ENCODE measurements at regions not wholly inside any gene's neighbourhood (a gene's known extent, or its start where the extent isn't known, plus 50 kb on each side); places are given as distances from the start of the nearest gene placed in this dataset.

DNA sequence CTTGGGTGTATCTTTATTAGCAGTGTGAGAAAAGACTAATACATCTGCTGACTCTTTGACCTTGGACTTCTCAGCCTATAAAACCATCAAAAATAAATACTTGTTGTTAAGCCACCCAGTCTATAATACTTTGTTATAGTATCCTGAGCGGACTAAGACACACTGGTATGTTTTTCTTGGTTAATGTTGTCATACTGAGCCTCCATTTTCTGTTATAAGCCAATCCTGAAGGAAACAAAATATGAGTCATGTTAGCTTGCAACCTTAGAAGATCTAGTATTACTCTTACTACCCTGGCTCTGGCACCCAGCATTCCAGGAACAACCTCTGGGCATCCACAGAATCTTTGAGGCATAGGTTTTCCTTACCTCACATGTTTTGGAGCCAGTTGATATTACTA is 307.2 kb downstream of the FRK start:
- TF ChIP-seq, protein P1, sequence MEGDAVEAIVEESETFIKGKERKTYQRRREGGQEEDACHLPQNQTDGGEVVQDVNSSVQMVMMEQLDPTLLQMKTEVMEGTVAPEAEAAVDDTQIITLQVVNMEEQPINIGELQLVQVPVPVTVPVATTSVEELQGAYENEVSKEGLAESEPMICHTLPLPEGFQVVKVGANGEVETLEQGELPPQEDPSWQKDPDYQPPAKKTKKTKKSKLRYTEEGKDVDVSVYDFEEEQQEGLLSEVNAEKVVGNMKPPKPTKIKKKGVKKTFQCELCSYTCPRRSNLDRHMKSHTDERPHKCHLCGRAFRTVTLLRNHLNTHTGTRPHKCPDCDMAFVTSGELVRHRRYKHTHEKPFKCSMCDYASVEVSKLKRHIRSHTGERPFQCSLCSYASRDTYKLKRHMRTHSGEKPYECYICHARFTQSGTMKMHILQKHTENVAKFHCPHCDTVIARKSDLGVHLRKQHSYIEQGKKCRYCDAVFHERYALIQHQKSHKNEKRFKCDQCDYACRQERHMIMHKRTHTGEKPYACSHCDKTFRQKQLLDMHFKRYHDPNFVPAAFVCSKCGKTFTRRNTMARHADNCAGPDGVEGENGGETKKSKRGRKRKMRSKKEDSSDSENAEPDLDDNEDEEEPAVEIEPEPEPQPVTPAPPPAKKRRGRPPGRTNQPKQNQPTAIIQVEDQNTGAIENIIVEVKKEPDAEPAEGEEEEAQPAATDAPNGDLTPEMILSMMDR (IDR thresholded peaks at IDR 0.05), result no peak
- TF ChIP-seq TCF7L2 (IDR thresholded peaks at IDR 0.05; ENCODE audit: low read depth, low read length) (no peak), POLR2AphosphoS5 (IDR thresholded peaks at IDR 0.05; ENCODE audit: low read depth, low read length) (no peak), SIN3A (IDR thresholded peaks at IDR 0.05; ENCODE audit: borderline replicate concordance, insufficient read depth, low read depth, low read length) (no peak)
- TF ChIP-seq, protein P2, sequence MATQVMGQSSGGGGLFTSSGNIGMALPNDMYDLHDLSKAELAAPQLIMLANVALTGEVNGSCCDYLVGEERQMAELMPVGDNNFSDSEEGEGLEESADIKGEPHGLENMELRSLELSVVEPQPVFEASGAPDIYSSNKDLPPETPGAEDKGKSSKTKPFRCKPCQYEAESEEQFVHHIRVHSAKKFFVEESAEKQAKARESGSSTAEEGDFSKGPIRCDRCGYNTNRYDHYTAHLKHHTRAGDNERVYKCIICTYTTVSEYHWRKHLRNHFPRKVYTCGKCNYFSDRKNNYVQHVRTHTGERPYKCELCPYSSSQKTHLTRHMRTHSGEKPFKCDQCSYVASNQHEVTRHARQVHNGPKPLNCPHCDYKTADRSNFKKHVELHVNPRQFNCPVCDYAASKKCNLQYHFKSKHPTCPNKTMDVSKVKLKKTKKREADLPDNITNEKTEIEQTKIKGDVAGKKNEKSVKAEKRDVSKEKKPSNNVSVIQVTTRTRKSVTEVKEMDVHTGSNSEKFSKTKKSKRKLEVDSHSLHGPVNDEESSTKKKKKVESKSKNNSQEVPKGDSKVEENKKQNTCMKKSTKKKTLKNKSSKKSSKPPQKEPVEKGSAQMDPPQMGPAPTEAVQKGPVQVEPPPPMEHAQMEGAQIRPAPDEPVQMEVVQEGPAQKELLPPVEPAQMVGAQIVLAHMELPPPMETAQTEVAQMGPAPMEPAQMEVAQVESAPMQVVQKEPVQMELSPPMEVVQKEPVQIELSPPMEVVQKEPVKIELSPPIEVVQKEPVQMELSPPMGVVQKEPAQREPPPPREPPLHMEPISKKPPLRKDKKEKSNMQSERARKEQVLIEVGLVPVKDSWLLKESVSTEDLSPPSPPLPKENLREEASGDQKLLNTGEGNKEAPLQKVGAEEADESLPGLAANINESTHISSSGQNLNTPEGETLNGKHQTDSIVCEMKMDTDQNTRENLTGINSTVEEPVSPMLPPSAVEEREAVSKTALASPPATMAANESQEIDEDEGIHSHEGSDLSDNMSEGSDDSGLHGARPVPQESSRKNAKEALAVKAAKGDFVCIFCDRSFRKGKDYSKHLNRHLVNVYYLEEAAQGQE (IDR thresholded peaks at IDR 0.05; ENCODE audit: insufficient read depth in 1 of 2, low read depth in 2 of 2, low read length in 1 of 2), result no peak
- DNase-seq (ENCODE audit: low read depth, low spot score), result no peak

DNA sequence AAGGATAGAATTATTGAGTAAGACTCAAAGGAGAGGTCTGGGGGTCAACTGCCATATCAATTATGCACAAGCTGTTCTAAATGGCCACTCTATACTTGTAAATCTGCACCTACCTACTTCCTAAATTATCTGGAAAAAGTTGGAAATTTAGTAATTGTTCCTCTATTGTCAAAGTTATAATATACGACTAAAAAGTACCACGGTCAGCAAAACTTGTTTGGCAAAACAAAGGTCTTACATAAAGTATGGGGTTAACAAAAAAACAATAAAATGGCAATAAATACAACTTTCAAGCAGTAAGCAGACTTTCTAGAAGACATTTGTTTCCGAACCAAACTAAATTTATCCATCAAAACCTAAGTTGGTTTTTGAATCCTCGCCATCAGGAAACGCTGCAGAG is 309.7 kb downstream of the FRK start:
- intact Hi-C loops (cut with micrococcal nuclease; ENCODE audit: unreplicated experiment) (no loop called here), in situ Hi-C loops (cut with HindIII; ENCODE audit: low pct_unique_long_range_greater_than_20kb, low sequenced_read_pairs) (no loop called here)
- no peaks in the 10 kb centered on the region for H3K4me1 ChIP-seq (ENCODE audit: control insufficient read depth, insufficient read depth, low read length)
- no peak for TF ChIP-seq SIN3A (IDR thresholded peaks at IDR 0.05; ENCODE audit: borderline replicate concordance, insufficient read depth, low read depth, low read length)
- TF ChIP-seq, protein P1 (IDR thresholded peaks at IDR 0.05), result no peak
- TF ChIP-seq, protein P2 (IDR thresholded peaks at IDR 0.05; ENCODE audit: insufficient read depth in 1 of 2, low read depth in 2 of 2, low read length in 1 of 2), result no peak
- no TSS peak for BruUV-seq (replicated peaks)
- no peaks in the 10 kb centered on the region for H3K36me3 ChIP-seq (ENCODE audit: control insufficient read depth, insufficient read depth, low read length)
- H3K27me3 ChIP-seq (ENCODE audit: control insufficient read depth, insufficient read depth, low read length), result no peaks in the 10 kb centered on the region
- DNase-seq (ENCODE audit: low read depth, low spot score) (no peak), ATAC-seq (no peak)
- H3K4me3 ChIP-seq (ENCODE audit: low read depth in 2 of 2, low read length in 2 of 2), result no peak overlapping the region
- H3K9me3 ChIP-seq (ENCODE audit: control insufficient read depth, insufficient read depth, low read depth, low read length), result peaks cover 5% of the 10 kb centered on the region
- ChIA-PET CTCF (no interaction called here), POLR2A (no interaction called here)
- no peak overlapping the region for H3K27ac ChIP-seq (ENCODE audit: low read length)

More for the DNA sequence above, 307.2 kb downstream of the FRK start:
- no TSS peak for BruUV-seq (replicated peaks)
- in situ Hi-C loops (cut with HindIII; ENCODE audit: low pct_unique_long_range_greater_than_20kb, low sequenced_read_pairs) (no loop called here), intact Hi-C loops (cut with micrococcal nuclease; ENCODE audit: unreplicated experiment) (no loop called here)
- no peaks in the 10 kb centered on the region for H3K27me3 ChIP-seq (ENCODE audit: control insufficient read depth, insufficient read depth, low read length)
- H3K4me3 ChIP-seq (ENCODE audit: low read depth in 2 of 2, low read length in 2 of 2), result no peak overlapping the region
- ChIA-PET POLR2A (no interaction called here), CTCF (no interaction called here)
- peaks cover 5% of the 10 kb centered on the region for H3K9me3 ChIP-seq (ENCODE audit: control insufficient read depth, insufficient read depth, low read depth, low read length)
- no peaks in the 10 kb centered on the region for H3K36me3 ChIP-seq (ENCODE audit: control insufficient read depth, insufficient read depth, low read length)
- no peak overlapping the region for H3K27ac ChIP-seq (ENCODE audit: low read length)
- no peaks in the 10 kb centered on the region for H3K4me1 ChIP-seq (ENCODE audit: control insufficient read depth, insufficient read depth, low read length)
- no peak for ATAC-seq
